Adrenal gland (tissue), 5 donors: ENCODE measurements at regions not wholly inside any gene's neighbourhood (a gene's known extent, or its start where the extent isn't known, plus 50 kb on each side); places are given as distances from the start of the nearest gene placed in this dataset.

Source experiments
- POLR2A ChIP-seq, 2 donors: fragments of 450-650 bp; IDR thresholded peaks; one replicate each; pipeline ENCODE4 v1.6.1; 2017; ENCODE audit warnings: antibody characterized with exemption in 2 of 2, mild to moderate bottlenecking in 2 of 2, moderate library complexity in 1 of 2
- TF ChIP-seq, protein P1 (sequence below), 6 experiments: fragments of 450-650 bp in 4 of 6; fragments of 200-600 bp in 2 of 6; sonication (generic) in 1 of 6; IDR thresholded peaks; 1 replicate in 5 of 6; 2 replicates in 1 of 6; pipeline versions ENCODE4 v1.5.1 to v1.8.0; 2016 to 2021; ENCODE audit warnings: antibody characterized with exemption in 6 of 6, mild to moderate bottlenecking in 2 of 6, moderate library complexity in 1 of 6
- donor health status: DM: no; HTN: no; CAD: no.

DNA sequence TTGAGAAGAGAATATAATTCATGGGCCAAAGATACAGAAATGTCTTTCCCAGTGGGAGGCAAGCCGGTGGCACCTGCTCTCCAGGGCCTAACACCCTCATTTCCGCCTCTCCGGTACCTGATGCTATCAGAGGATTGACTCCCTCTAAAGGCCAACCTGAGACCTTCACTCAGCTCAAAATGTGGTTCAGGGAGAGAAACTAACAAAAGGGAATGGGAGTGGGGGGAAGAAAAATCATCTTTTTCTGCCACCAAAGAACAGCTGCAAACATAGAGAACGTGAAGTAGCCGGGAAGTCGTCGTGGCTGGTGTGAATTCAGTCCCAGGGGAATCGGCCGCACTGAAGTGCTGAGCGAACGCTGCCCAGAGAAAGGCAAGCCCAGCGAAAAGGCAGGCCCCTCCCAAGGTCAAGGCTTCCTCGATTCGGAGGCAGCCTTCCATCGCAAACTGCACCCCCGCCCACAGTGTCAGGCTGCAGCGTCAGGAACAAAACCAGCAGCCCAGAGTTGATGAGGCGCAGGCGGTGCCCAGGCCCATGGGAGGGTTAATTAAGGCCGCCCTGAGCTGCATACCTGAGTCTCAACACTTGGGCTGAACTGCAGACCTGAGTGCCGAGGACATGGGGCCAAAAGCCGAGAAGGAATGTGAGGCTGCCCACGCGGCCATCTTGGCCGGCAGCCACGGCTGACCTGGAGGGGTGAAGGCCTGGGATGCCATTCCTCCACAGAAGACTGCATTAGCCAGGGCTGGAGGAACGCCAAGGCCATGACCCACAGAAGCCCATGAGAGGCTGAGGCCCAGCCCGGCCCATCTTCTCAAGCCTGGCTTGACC is 160.2 kb downstream of the PSMG1 start:
- TF ChIP-seq, protein P1, sequence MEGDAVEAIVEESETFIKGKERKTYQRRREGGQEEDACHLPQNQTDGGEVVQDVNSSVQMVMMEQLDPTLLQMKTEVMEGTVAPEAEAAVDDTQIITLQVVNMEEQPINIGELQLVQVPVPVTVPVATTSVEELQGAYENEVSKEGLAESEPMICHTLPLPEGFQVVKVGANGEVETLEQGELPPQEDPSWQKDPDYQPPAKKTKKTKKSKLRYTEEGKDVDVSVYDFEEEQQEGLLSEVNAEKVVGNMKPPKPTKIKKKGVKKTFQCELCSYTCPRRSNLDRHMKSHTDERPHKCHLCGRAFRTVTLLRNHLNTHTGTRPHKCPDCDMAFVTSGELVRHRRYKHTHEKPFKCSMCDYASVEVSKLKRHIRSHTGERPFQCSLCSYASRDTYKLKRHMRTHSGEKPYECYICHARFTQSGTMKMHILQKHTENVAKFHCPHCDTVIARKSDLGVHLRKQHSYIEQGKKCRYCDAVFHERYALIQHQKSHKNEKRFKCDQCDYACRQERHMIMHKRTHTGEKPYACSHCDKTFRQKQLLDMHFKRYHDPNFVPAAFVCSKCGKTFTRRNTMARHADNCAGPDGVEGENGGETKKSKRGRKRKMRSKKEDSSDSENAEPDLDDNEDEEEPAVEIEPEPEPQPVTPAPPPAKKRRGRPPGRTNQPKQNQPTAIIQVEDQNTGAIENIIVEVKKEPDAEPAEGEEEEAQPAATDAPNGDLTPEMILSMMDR (IDR thresholded peaks at IDR 0.05) = no peak
- TF ChIP-seq POLR2A (IDR thresholded peaks at IDR 0.05) = no peak
